ENCODE measurements at regions not wholly inside any gene's neighbourhood (a gene's known extent, or its start where the extent isn't known, plus 50 kb on each side); places are given as distances from the start of the nearest gene placed in this dataset.
"Not testable (repeated sequence)": the region's sequence is repeated elsewhere in the genome, so short reads cannot be mapped to it uniquely, and the experiment has no call there.

DNA sequence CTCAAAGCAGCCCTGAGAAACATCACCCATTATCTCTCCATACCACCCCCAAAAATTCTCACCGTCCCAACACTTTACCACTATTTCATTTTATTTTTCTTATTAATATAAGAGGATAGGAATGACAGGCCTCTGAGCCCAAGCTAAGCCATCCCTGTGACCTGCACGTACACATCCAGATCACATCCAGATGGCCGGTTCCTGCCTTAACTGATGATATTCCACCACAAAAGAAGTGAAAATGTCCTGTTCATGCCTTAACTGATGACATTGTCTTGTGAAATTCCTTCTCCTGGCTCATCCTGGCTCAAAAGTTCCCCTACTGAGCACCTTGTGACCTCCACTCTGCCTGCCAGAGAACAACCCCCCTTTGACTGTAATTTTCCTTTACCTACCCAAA is 1802.9 kb upstream of the PCDH20 start:
- TF ChIP-seq YY1 (IDR thresholded peaks at IDR 0.05; ENCODE audit: insufficient read depth, insufficient read length); SUZ12 (IDR thresholded peaks at IDR 0.05; ENCODE audit: extremely low read depth, insufficient read depth, insufficient read length): not testable (repeated sequence)
